Activated T-cell treated with anti-CD3 and anti-CD28 coated beads, Interleukin-2, amount 50 U/mL, for 1 hour (primary cell): ENCODE measurements at regions not wholly inside any gene's neighbourhood (a gene's known extent, or its start where the extent isn't known, plus 50 kb on each side); places are given as distances from the start of the nearest gene placed in this dataset.

Experiments used
- DNase-seq: peaks from one replicate; pipeline ENCODE4 v3.0.0-alpha.2; 2020

GRCh38 chr10:123578721-123579120 lies 87.4 kb upstream of the GPR26 start:
- DNase-seq: no peak

GRCh38 chr10:123579675-123580074 lies 86.5 kb upstream of the GPR26 start:
- no peak for DNase-seq

- DNase-seq: no peak
These were observed 85.7 kb upstream of the GPR26 start for GRCh38 chr10:123580426-123580825.

- DNase-seq: no peak
These were observed 84.5 kb upstream of the GPR26 start for GRCh38 chr10:123581656-123582055.

GRCh38 chr10:123582084-123582989 lies 83.8 kb upstream of the GPR26 start:
- DNase-seq: peak; percentile 60

GRCh38 chr10:123583639-123584418 lies 82.3 kb upstream of the GPR26 start:
- no peak for DNase-seq

- DNase-seq: no peak
These were observed 81.8 kb upstream of the GPR26 start for GRCh38 chr10:123584419-123584775.

- DNase-seq: no peak
These were observed 80.4 kb upstream of the GPR26 start for GRCh38 chr10:123585477-123586445.

- no peak for DNase-seq
These were observed 79.0 kb upstream of the GPR26 start for GRCh38 chr10:123587110-123587509.

- DNase-seq: no peak
These were observed 77.7 kb upstream of the GPR26 start for GRCh38 chr10:123588386-123588914.

GRCh38 chr10:123595661-123596060 lies 70.5 kb upstream of the GPR26 start:
- DNase-seq: no peak

GRCh38 chr10:123597676-123598075 lies 68.5 kb upstream of the GPR26 start:
- DNase-seq: no peak

- DNase-seq: no peak
These were observed 66.7 kb upstream of the GPR26 start for GRCh38 chr10:123599366-123599849.

GRCh38 chr10:123600177-123600576 lies 66.0 kb upstream of the GPR26 start:
- no peak for DNase-seq

- no peak for DNase-seq
These were observed 63.0 kb upstream of the GPR26 start for GRCh38 chr10:123603130-123603529.

GRCh38 chr10:123604506-123604905 lies 61.6 kb upstream of the GPR26 start:
- no peak for DNase-seq

- DNase-seq: no peak
These were observed 60.1 kb upstream of the GPR26 start for GRCh38 chr10:123606006-123606405.

GRCh38 chr10:123606955-123607354 lies 59.2 kb upstream of the GPR26 start:
- no peak for DNase-seq

- no peak for DNase-seq
These were observed 58.8 kb upstream of the GPR26 start for GRCh38 chr10:123607386-123607785.

- no peak for DNase-seq
These were observed 58.1 kb upstream of the GPR26 start for GRCh38 chr10:123608047-123608446.

- no peak for DNase-seq
These were observed 54.9 kb upstream of the GPR26 start for GRCh38 chr10:123611243-123611642.

- DNase-seq: no peak
These were observed 54.3 kb upstream of the GPR26 start for GRCh38 chr10:123611876-123612275.
